ENCODE measurements at regions not wholly inside any gene's neighbourhood (a gene's known extent, or its start where the extent isn't known, plus 50 kb on each side); places are given as distances from the start of the nearest gene placed in this dataset.

DNA sequence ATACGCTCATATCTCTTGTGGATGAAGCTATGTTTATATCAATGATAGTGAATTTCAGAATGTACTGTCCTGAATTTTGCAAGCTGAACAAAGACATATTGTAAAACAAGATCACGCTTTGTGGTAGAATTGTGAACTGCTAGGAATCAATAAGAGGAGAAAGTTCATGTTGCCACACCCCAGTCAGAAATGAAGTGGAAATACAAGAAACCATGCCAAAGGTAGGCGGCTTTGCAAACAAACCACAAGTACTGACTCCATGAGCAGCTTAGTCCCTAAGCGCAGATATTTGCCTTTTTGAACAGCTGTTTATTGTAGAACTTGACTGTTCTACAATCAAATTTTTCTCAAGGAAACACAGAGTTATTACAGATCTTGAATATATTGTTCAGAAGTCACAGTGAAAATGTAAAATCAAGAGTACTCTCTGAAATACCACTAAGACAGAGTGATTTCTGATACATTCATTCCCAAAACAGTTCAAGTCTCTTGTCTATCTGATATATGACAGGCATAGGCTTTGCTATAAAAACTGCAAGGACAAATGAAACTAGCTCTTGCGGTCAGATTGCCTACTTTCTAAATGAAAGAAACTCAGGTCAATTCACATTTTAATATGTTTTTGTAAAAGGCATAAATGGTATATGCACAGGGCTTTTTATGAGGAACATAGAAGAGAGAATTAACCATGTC is 120.9 kb upstream of the CDH19 start:
- in situ Hi-C loops (cut with MboI; ENCODE audit: low sequenced_read_pairs), result no loop called here
- DNase-seq (ENCODE audit: low spot score in 2 of 2), result peak in 1 of 2 experiments; percentile 19

DNA sequence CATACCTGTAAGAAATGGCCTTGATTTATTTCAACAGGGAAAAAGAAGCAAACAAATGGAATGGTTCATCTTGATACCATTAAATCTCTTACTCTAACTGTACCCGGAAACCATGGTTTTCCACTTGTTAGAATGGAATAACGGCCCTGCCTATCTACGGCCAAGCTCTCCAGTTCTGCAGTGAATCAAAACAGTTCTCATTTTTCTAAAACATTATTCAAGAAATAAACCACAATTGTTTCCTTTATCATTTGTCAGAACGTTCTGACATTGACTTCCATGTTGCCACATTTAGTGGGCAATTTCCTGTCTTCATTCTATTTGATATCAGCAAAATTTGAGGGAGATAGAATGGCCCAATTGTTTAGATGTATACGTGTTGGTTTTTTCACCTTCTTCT is 118.8 kb upstream of the CDH19 start:
- no peaks in the 10 kb centered on the region for H3K9me3 ChIP-seq
- DNase-seq (ENCODE audit: low spot score in 2 of 2), result no peak
- no peaks in the 10 kb centered on the region for H3K36me3 ChIP-seq (replicated peaks)
- in situ Hi-C loops (cut with MboI; ENCODE audit: low sequenced_read_pairs), result no loop called here
- H3K4me3 ChIP-seq, result no peak overlapping the region
- H3K4me1 ChIP-seq, result peaks cover 2% of the 10 kb centered on the region; the same call in 1 of the 2 replicates
- H3K27me3 ChIP-seq (ENCODE audit: low read depth), result no peaks in the 10 kb centered on the region

More for the DNA sequence above, 120.9 kb upstream of the CDH19 start:
- Histone ChIP-seq H3K27me3 (ENCODE audit: low read depth) (no peaks in the 10 kb centered on the region), H3K9me3 (no peaks in the 10 kb centered on the region), H3K4me1 (peaks cover 2% of the 10 kb centered on the region; the same call in 1 of the 2 replicates), H3K4me3 (no peak overlapping the region), H3K36me3 (replicated peaks) (no peaks in the 10 kb centered on the region)

DNA sequence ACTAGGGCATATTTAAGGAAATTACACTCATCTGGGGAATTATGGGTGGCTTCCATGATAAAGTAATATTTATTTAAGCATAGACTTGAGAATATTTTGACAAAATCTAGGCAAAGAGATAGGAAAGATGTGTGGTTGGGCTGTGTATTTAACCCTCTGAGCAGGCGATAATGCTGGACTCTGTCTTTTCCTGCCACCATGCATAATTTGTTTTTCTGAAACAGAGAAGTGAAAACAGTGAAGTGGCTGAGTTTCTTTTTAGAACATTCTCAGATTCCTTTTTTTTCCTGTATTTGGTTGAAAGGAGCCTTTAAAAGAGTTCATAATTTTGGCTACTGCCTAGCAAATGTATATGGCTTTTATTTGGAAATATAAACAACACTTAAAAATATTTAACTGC is 104.8 kb upstream of the CDH19 start:
- H3K27me3 ChIP-seq (ENCODE audit: low read depth), result no peaks in the 10 kb centered on the region
- H3K4me3 ChIP-seq, result no peak overlapping the region
- H3K9me3 ChIP-seq, result no peaks in the 10 kb centered on the region
- no peak for DNase-seq (ENCODE audit: low spot score in 2 of 2)
- in situ Hi-C loops (cut with MboI; ENCODE audit: low sequenced_read_pairs), result no loop called here
- no peaks in the 10 kb centered on the region for H3K4me1 ChIP-seq
- no peaks in the 10 kb centered on the region for H3K36me3 ChIP-seq (replicated peaks)

- Histone ChIP-seq H3K9me3 (no peaks in the 10 kb centered on the region), H3K27me3 (ENCODE audit: low read depth) (no peaks in the 10 kb centered on the region), H3K4me3 (no peak overlapping the region), H3K4me1 (no peaks in the 10 kb centered on the region), H3K36me3 (replicated peaks) (no peaks in the 10 kb centered on the region)
- in situ Hi-C loops (cut with MboI; ENCODE audit: low sequenced_read_pairs), result no loop called here
- no peak for DNase-seq (ENCODE audit: low spot score in 2 of 2)
Measured at GRCh38 chr18:66707473-66707872, 103.6 kb upstream of the CDH19 start.

DNA sequence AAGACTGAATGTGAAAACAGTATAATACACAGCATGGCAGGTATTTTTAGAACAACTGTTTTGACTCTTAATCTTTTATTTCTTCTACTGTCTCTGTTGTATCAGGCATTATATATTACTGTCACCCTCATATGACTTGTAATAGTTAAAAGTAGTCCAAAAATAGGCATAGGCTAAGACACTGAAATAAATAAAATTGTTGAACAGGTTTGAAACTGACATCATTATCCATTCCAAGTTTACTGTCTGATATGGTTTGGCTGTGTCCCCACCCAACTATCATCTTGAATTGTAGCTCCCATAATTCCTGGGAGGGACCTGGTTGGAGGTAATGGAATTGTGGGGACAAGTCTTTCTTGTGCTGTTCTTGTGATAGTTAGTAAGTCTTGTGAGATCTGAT is 91.4 kb upstream of the CDH19 start:
- no peak overlapping the region for H3K4me3 ChIP-seq
- in situ Hi-C loops (cut with MboI; ENCODE audit: low sequenced_read_pairs), result no loop called here

GRCh38 chr18:66694852-66695251 is 91.0 kb upstream of the CDH19 start:
- H3K27me3 ChIP-seq (ENCODE audit: low read depth), result no peaks in the 10 kb centered on the region
- in situ Hi-C loops (cut with MboI; ENCODE audit: low sequenced_read_pairs), result no loop called here
- no peaks in the 10 kb centered on the region; the same call in 1 of the 2 replicates for H3K36me3 ChIP-seq (replicated peaks)
- no peaks in the 10 kb centered on the region for H3K9me3 ChIP-seq
- DNase-seq (ENCODE audit: low spot score in 2 of 2), result no peak
- H3K4me1 ChIP-seq, result no peaks in the 10 kb centered on the region
- no peak overlapping the region for H3K4me3 ChIP-seq

More for the DNA sequence above, 91.4 kb upstream of the CDH19 start:
- Histone ChIP-seq H3K4me1 (no peaks in the 10 kb centered on the region), H3K9me3 (no peaks in the 10 kb centered on the region), H3K27me3 (ENCODE audit: low read depth) (no peaks in the 10 kb centered on the region), H3K36me3 (replicated peaks) (no peaks in the 10 kb centered on the region; the same call in 1 of the 2 replicates)
- DNase-seq (ENCODE audit: low spot score in 2 of 2), result no peak

DNA sequence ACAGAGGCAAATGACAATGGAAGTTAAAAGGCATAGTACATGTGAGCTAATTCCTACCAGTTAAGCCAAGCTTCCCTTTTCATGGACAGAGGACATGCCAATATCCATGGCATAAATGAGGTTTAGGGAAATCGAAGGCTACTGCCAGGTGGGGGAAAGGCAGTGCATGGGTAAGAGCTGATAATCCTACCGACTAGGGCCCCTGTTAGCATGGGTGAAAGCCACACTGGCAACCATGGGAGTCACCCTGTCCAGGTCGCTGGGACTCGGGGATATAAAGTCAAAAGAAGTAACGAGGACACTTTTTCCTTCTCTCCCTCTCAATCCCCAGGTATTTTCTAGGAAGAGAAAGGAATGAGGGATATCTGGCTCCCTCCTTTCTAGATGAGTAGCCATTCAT is 83.7 kb upstream of the CDH19 start:
- DNase-seq (ENCODE audit: low spot score in 2 of 2), result no peak
- Histone ChIP-seq H3K9me3 (no peaks in the 10 kb centered on the region; the same call in 1 of the 2 replicates), H3K27me3 (ENCODE audit: low read depth) (no peaks in the 10 kb centered on the region), H3K4me3 (no peak overlapping the region), H3K36me3 (replicated peaks) (no peaks in the 10 kb centered on the region), H3K4me1 (peaks cover 4% of the 10 kb centered on the region; the same call in 1 of the 2 replicates)
- in situ Hi-C loops (cut with MboI; ENCODE audit: low sequenced_read_pairs), result no loop called here

GRCh38 chr18:66682855-66683322 is 79.0 kb upstream of the CDH19 start:
- in situ Hi-C loops (cut with MboI; ENCODE audit: low sequenced_read_pairs), result no loop called here
- no peak for DNase-seq (ENCODE audit: low spot score in 2 of 2)
- H3K36me3 ChIP-seq (replicated peaks), result no peaks in the 10 kb centered on the region
- no peak overlapping the region for H3K4me3 ChIP-seq
- H3K27me3 ChIP-seq (ENCODE audit: low read depth), result no peaks in the 10 kb centered on the region
- H3K4me1 ChIP-seq, result peaks cover 5% of the 10 kb centered on the region; the same call in 1 of the 2 replicates
- H3K9me3 ChIP-seq, result no peaks in the 10 kb centered on the region; the same call in none of the 2 replicates

GRCh38 chr18:66676699-66677098 is 72.8 kb upstream of the CDH19 start:
- in situ Hi-C loops (cut with MboI; ENCODE audit: low sequenced_read_pairs), result no loop called here
- no peaks in the 10 kb centered on the region for H3K27me3 ChIP-seq (ENCODE audit: low read depth)
- no peak for DNase-seq (ENCODE audit: low spot score in 2 of 2)
- H3K9me3 ChIP-seq, result no peaks in the 10 kb centered on the region; the same call in none of the 2 replicates
- no peaks in the 10 kb centered on the region for H3K36me3 ChIP-seq (replicated peaks)
- H3K4me3 ChIP-seq, result no peak overlapping the region
- H3K4me1 ChIP-seq, result no peaks in the 10 kb centered on the region

DNA sequence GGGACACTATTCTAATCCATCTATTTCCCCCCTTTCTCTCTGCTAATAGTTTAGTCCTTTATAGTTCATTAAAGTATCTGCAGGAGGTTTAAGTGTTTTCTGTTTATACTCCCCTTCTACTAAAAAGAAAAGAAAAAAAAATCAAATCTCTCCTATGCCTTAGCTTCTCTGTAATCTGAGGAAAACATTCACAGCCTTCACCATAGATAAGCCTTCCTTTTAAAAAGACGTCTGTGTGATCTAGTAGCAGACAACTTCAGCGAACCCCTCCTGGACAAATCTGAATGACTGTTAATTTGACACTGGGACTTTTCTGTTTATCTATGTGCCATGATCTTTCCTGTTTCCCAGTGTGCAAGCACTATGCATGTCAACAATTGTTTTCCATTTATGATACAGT is 70.4 kb upstream of the CDH19 start:
- Histone ChIP-seq H3K36me3 (replicated peaks) (no peaks in the 10 kb centered on the region), H3K27me3 (ENCODE audit: low read depth) (no peaks in the 10 kb centered on the region), H3K9me3 (no peaks in the 10 kb centered on the region; the same call in none of the 2 replicates), H3K4me1 (no peaks in the 10 kb centered on the region), H3K4me3 (no peak overlapping the region)
- no peak for DNase-seq (ENCODE audit: low spot score in 2 of 2)
- in situ Hi-C loops (cut with MboI; ENCODE audit: low sequenced_read_pairs), result no loop called here

DNA sequence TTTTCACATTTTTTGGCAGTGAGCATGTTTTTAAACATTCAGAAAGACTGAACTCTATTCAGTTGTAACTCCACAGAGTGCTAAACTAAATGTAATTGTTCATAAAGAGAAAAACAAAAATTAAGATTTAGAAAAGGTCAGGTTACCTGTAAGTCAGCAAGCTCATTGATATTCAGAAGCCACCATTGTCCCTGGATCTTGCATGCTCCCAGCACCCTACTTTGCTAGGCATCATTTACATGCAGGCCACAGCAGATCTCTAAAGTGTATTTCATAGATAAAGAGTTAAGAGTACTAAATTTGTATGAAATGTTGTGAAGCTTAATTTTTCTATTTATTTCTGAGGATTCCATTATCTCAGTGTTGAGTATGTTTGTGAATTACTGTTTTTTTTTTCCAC is 64.8 kb upstream of the CDH19 start:
- Histone ChIP-seq H3K9me3 (no peaks in the 10 kb centered on the region), H3K27me3 (ENCODE audit: low read depth) (no peaks in the 10 kb centered on the region), H3K36me3 (replicated peaks) (no peaks in the 10 kb centered on the region), H3K4me3 (no peak overlapping the region), H3K4me1 (no peaks in the 10 kb centered on the region)
- DNase-seq (ENCODE audit: low spot score in 2 of 2), result no peak
- in situ Hi-C loops (cut with MboI; ENCODE audit: low sequenced_read_pairs), result no loop called here

DNA sequence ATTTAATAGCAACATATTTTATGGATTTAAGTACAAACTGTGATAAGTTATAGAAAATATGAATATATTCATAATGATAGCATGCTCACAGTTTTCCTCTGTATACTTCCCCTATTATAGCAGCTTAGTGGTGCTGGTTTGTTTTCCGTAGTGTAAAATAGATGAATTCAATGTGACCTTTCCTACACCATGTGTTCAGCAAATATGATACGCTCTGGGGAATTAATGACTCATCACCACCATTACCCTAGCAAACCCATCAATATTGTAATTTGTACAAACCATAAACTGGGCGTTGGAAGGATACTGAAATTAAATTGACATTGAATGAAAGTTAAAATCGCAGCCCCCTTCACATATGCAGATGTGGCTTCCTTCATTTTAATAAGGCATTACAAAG is 58.7 kb upstream of the CDH19 start:
- no peaks in the 10 kb centered on the region for H3K9me3 ChIP-seq
- in situ Hi-C loops (cut with MboI; ENCODE audit: low sequenced_read_pairs), result no loop called here
- no peak for DNase-seq (ENCODE audit: low spot score in 2 of 2)
- H3K36me3 ChIP-seq (replicated peaks), result no peaks in the 10 kb centered on the region
- no peak overlapping the region for H3K4me3 ChIP-seq
- H3K27me3 ChIP-seq (ENCODE audit: low read depth), result no peaks in the 10 kb centered on the region
- H3K4me1 ChIP-seq, result no peaks in the 10 kb centered on the region

DNA sequence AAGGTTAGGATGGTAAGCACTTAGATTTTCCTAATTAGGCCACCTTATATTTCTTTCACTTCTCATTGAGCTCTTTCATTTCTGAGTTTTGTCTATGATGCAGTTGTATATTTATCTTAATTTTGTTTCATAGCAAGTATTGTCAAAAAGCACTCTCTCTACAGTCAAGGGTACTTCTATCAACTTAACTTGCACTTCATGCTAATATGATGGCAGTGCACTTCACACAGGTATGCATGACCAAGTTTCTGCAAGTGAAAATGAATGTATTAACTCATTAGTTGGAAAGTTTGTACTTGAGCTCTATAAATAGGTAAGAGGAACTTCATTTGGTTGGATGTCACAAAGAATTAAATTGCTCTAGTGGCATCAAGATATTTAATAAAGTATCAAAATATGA is 51.5 kb upstream of the CDH19 start:
- no peak for DNase-seq (ENCODE audit: low spot score in 2 of 2)
- no peaks in the 10 kb centered on the region for H3K36me3 ChIP-seq (replicated peaks)
- H3K4me1 ChIP-seq, result no peaks in the 10 kb centered on the region
- no peaks in the 10 kb centered on the region for H3K9me3 ChIP-seq
- no peak overlapping the region for H3K4me3 ChIP-seq
- H3K27me3 ChIP-seq (ENCODE audit: low read depth), result no peaks in the 10 kb centered on the region
- in situ Hi-C loops (cut with MboI; ENCODE audit: low sequenced_read_pairs), result no loop called here
